AG04449 (cell line): ENCODE measurements at regions not wholly inside any gene's neighbourhood (a gene's known extent, or its start where the extent isn't known, plus 50 kb on each side); places are given as distances from the start of the nearest gene placed in this dataset.

Source experiments
- CTCF ChIA-PET: fragments of 350-600 bp; formaldehyde crosslinking; extraction: SDS; loops from one replicate; lab custom pipeline; 2021; ENCODE audit warnings: antibody characterized with exemption; lab: Yijun Ruan, JAX
- POLR2A ChIA-PET: fragments of 400-600, 350-600 bp; formaldehyde crosslinking; extraction: SDS; loops from one replicate; lab custom pipeline; 2020; ENCODE audit warnings: antibody characterized with exemption, inconsistent platforms; lab: Yijun Ruan, JAX
- DNase-seq: peaks from one replicate; pipeline ENCODE4 v3.0.0-alpha.2; 2010; ENCODE audit warnings: low read depth, low spot score
- H3K4me3 ChIP-seq: 2 replicates; pipeline ENCODE4 v1.5.1; 2011; ENCODE audit warnings: low read depth, mild to moderate bottlenecking, control low read depth, low read length
- CTCF ChIP-seq: IDR thresholded peaks from one replicate; pipeline ENCODE4 v1.5.1; 2011; ENCODE audit warnings: mild to moderate bottlenecking, moderate library complexity, low read length, control low read depth, inconsistent platforms; ENCODE audit not compliant: insufficient read depth; ENCODE audit errors: missing control alignments

GRCh38 chr3:182739619-182740018, 53.7 kb upstream of the ATP11B start:
- H3K4me3 ChIP-seq = no peak overlapping the region
- no peak for DNase-seq
- POLR2A ChIA-PET = no interaction called here
- CTCF ChIA-PET = no interaction called here
- TF ChIP-seq CTCF = no peak

GRCh38 chr3:182740710-182741109, 52.6 kb upstream of the ATP11B start:
- CTCF ChIA-PET = interaction anchor here (0.7 kb wide), 1 partner anchor 31 kb away, joined by 3 read pairs; no protein-coding TSS in a partner anchor
- no peak for DNase-seq

GRCh38 chr3:182741214-182741613, 52.1 kb upstream of the ATP11B start:
- POLR2A ChIA-PET = no interaction called here
- DNase-seq = no peak
- no peak for TF ChIP-seq CTCF
- CTCF ChIA-PET = no interaction called here
- no peak overlapping the region for H3K4me3 ChIP-seq

More at GRCh38 chr3:182740710-182741109, 52.6 kb upstream of the ATP11B start:
- H3K4me3 ChIP-seq = no peak overlapping the region
- POLR2A ChIA-PET = no interaction called here
- no peak for TF ChIP-seq CTCF
